Lower leg skin (tissue), 3 donors: ENCODE measurements at regions not wholly inside any gene's neighbourhood (a gene's known extent, or its start where the extent isn't known, plus 50 kb on each side); places are given as distances from the start of the nearest gene placed in this dataset.

Experiments
- POLR2A ChIP-seq, 2 donors: fragments of 450-650 bp; IDR thresholded peaks; one replicate each; pipeline ENCODE4 v1.6.1; 2016 to 2017; ENCODE audit warnings: antibody characterized with exemption in 2 of 2, mild to moderate bottlenecking in 1 of 2, moderate library complexity in 1 of 2
- TF ChIP-seq, protein P1 (sequence below), 3 donors: fragments of 450-650 bp; IDR thresholded peaks; one replicate each; pipeline ENCODE4 v1.5.1; 2016; ENCODE audit warnings: antibody characterized with exemption in 3 of 3, mild to moderate bottlenecking in 3 of 3, moderate library complexity in 2 of 3

DNA sequence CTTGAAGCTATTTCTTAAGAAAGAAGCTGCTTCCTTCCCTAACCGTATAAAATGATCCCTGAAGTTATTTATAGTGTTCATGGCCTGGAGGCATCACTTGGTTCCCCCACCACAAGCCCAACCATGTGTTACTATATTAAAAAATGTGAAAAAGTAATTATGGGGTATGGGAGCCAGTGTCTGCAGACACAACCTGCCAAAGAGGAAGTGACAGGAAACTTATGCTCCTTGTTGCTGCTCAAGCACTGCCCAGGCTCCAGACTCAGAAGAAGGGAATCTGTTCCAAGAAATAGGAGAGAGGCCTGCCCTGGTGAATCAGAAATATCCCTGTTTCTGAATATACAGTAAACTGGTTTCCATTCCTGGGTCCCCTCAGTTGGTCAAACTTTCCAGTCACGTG, 217.2 kb upstream of the BMP4 start:
- TF ChIP-seq, protein P1, sequence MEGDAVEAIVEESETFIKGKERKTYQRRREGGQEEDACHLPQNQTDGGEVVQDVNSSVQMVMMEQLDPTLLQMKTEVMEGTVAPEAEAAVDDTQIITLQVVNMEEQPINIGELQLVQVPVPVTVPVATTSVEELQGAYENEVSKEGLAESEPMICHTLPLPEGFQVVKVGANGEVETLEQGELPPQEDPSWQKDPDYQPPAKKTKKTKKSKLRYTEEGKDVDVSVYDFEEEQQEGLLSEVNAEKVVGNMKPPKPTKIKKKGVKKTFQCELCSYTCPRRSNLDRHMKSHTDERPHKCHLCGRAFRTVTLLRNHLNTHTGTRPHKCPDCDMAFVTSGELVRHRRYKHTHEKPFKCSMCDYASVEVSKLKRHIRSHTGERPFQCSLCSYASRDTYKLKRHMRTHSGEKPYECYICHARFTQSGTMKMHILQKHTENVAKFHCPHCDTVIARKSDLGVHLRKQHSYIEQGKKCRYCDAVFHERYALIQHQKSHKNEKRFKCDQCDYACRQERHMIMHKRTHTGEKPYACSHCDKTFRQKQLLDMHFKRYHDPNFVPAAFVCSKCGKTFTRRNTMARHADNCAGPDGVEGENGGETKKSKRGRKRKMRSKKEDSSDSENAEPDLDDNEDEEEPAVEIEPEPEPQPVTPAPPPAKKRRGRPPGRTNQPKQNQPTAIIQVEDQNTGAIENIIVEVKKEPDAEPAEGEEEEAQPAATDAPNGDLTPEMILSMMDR (IDR thresholded peaks at IDR 0.05): no peak
- no peak for TF ChIP-seq POLR2A (IDR thresholded peaks at IDR 0.05)
